GM12873 (cell line): ENCODE measurements at regions not wholly inside any gene's neighbourhood (a gene's known extent, or its start where the extent isn't known, plus 50 kb on each side); places are given as distances from the start of the nearest gene placed in this dataset.

ENCODE experiments used
- TF ChIP-seq, protein P1 (sequence below): IDR thresholded peaks from 2 replicates; pipeline ENCODE4 v1.5.1; 2012; ENCODE audit warnings: low read depth, mild to moderate bottlenecking, moderate library complexity, low read length, control low read depth; ENCODE audit not compliant: insufficient read depth; ENCODE audit errors: missing control alignments

DNA sequence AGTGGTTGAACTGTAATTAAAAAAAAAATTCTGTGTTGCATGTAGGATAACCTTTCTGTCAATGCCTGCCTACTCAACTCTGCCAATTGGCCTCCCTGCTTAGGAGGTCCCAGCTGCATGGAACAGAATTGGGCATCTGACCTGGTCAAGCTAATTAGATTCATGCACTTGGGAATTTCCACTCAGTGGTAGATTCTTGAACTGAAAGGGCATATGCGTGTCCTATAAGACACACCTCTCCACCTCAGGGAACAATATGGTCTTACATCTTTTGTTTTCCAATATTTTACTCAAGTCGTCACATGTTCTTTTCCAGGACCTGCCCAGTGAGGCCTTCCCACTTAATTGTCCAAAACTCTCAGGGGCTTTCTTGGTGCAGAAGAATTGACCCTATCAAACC, 68.1 kb upstream of the TLK1 start:
- TF ChIP-seq, protein P1, sequence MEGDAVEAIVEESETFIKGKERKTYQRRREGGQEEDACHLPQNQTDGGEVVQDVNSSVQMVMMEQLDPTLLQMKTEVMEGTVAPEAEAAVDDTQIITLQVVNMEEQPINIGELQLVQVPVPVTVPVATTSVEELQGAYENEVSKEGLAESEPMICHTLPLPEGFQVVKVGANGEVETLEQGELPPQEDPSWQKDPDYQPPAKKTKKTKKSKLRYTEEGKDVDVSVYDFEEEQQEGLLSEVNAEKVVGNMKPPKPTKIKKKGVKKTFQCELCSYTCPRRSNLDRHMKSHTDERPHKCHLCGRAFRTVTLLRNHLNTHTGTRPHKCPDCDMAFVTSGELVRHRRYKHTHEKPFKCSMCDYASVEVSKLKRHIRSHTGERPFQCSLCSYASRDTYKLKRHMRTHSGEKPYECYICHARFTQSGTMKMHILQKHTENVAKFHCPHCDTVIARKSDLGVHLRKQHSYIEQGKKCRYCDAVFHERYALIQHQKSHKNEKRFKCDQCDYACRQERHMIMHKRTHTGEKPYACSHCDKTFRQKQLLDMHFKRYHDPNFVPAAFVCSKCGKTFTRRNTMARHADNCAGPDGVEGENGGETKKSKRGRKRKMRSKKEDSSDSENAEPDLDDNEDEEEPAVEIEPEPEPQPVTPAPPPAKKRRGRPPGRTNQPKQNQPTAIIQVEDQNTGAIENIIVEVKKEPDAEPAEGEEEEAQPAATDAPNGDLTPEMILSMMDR: no peak

DNA sequence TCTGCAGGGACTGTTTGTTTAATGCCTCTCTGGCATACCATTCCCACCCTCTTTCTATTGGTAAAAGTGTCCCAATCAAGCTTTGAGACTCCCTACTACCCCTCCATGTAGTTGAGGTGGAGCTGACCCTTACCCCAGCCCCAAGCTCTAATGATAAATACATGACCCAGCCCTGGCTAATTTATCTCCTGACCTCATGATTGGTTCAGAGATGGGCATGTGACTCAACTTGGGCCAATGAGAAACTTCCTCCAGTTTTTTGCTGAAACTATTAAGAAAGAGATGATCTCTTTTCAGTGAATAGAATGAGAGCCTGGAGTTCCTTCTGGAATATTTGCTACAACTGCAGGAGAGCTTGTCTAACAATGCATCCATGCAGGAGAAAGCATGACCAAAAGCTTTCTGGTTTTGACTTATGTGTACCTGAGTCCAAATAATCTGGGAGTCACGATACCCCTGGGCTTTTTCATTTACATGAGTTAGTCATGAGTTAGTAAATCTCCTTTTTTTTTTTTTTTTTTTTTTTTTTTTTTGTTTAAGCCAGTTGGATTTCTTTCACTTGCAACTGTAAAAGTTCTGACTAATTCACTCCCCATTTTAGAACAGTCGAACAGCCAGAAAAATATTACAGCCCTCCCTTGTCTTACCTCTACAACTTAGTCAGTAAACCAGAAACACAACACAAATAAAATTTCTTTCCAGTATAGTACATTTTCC, 66.5 kb upstream of the TLK1 start:
- TF ChIP-seq, protein P1: no peak

DNA sequence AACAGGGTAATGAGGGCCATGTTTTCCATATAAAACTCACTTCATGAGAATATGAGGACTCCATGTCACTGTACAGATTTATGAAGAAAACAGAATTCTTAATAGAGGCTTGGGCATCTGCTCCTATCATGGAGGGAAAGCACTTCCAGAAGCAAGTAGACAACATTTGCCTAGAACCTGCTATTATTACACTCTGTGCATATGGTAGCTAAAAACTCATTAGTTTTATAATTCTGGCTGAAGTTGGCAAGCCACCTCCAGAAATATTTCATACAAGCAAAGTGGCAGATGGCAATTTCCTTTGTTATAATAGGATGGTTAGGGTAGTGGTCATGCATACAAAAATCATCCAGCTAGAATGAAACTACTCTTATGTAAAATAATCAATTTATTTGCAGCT, 65.8 kb upstream of the TLK1 start:
- TF ChIP-seq, protein P1: no peak

DNA sequence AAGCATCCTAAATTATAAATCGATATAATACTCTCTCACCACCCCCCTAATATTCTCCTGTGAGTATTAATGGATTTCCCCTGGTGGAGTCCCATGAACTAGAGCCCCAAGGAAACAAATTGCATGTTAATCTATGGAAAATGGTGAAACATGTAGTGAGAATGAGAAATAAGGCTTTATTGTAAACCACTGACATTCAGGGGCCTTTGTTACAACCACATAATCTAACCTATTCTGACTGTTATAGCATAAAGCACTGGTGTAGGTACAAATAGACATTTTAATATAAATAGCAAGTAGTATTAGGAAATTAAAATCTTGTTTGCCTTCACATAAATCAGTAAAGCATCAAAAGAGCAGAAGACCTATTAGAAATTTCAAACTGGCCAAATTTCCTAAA, 65.3 kb upstream of the TLK1 start:
- TF ChIP-seq, protein P1: no peak

DNA sequence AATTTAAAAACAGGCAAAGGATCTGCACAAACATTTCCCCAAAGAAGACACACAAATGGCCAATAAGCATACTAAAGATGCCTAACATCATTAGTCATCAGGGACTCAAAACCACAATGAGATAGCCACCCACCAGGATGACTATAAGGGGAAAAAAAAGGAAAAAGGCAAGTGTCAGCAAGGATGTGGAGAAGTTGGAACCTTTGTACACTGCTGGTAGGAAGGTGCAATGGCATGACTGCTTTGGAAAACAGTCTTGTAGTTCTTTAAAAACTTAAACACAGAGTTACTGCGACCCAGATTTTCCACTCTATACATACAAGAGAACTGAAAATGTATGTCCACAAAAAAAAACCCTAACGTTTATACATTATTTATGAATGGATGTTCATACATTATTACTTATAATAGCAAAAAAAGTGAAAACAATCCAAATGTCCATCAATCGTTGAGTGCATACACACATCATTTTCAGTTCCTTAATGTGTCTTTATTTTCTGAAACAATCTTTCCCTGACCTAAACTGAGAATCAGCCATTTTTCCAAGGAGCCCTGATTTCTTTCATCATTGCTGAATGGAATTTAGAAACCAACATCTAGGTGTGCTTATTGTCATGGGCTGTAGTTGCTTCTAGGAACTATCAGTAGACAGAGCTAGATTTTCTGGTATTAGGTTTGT, 64.7 kb upstream of the TLK1 start:
- TF ChIP-seq, protein P1: peak; percentile 28

DNA sequence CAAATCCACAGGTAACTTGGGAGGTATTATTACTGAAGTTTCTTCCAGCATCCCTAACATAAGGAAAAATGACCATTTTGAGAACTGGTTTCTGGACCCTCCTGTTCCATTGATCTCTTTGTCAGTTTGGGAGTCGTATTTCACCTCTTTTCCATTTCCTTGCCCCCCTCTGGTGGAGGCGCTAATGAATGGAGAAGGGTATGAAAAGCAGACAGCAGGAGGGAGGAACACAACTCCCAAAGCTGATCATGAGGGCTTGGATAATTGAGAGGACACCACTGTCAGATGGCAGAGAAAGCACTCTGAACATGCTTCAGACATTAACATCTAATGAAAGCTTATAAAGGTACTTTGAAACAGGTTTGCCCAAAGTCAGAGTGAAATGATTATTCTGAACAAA, 56.6 kb upstream of the TLK1 start:
- TF ChIP-seq, protein P1: no peak

DNA sequence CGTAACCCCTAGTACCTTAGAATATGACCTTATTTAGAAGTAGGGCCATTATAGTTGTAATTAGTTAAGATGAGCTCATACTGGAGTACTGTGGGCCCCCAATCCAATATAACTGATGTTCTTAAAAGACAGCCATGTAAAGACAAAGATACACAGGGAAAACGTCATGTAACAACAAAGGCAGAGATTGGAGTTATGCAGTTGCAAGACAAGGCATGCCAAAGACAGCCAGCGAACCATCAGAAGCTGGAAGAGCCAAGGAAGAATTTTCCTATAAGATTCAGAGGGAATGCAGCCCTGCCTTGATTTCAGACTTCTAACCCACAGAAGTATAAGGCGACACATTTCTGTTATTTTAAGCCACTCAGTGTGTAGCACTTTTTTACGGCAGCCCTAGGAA, 55.9 kb upstream of the TLK1 start:
- TF ChIP-seq, protein P1: no peak
